HG03060 (cell line): ENCODE measurements at regions not wholly inside any gene's neighbourhood (a gene's known extent, or its start where the extent isn't known, plus 50 kb on each side); places are given as distances from the start of the nearest gene placed in this dataset.
A peak's percentile ranks its signal among the peaks of the same experiment; 100 is the strongest.
"Not testable (repeated sequence)": the region's sequence is repeated elsewhere in the genome, so short reads cannot be mapped to it uniquely, and the experiment has no call there.

Experiments
- ATAC-seq: cut with Tn5 transposase; IDR thresholded peaks from one replicate; pipeline ENCODE4 v1.9.1; 2021; ENCODE audit warnings: low read depth, moderate number of reproducible peaks; ENCODE audit not compliant: unreplicated experiment

DNA sequence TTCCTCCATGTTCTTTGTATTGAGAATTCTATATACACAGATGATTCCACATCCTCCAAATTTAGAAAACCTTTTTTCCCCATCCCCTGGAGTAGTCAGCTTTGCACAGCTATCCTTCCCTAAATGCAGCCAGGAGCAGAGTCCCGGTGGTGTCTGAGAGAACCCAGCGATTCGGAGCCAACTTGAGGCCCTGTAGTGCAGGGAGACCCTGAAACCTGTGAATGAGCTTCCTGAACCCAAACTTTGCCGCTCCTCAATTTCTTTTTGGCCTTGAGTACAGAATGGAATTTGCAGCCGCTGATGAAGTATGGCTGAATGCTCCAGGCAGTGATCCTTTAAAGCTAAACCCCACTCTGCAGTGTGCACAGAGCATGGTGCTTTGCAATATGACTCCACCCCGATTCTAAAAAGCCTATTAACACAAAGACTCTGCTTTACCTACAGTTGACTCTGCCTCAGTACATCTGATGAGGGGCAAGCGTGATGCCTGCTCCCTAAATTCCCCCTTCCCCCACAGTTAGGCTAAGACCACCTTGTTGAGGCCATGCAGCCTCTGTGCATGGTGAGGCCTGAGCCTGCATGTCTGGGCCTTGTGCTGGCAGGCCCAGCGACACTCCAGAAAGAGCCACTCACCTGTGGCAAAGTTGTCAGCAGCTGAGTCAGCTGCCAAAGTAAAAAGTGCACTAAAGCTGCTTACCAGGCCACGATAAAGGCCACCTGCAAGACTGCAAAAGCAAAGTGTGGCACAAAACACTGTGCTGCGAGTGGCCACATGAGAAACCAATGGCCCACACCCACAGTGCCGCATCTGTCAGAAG lies 82.1 kb downstream of the PLEKHG1 start:
- ATAC-seq = no peak

- ATAC-seq = no peak
Measured at GRCh38 chr6:150683320-150683719, 83.6 kb downstream of the PLEKHG1 start.

DNA sequence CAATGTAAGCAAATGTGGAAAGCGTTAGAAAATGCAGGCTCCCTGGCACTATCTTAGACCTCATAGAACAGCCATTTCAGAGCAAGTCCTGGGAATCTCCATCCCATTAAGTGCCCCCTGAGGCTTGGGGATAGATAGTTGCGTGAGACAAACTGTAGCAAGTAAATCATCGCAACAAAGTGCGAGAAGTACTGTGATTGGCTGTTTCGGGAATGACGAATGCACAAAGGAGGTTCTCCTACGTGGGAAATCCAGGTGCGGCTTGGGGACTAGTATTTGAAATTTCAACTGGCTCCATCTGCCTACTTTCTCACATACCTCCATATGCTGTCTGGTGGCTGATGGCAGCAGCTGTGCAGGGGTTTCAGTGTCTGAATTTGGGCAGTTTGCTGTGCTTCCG lies 84.5 kb downstream of the PLEKHG1 start:
- no peak for ATAC-seq

DNA sequence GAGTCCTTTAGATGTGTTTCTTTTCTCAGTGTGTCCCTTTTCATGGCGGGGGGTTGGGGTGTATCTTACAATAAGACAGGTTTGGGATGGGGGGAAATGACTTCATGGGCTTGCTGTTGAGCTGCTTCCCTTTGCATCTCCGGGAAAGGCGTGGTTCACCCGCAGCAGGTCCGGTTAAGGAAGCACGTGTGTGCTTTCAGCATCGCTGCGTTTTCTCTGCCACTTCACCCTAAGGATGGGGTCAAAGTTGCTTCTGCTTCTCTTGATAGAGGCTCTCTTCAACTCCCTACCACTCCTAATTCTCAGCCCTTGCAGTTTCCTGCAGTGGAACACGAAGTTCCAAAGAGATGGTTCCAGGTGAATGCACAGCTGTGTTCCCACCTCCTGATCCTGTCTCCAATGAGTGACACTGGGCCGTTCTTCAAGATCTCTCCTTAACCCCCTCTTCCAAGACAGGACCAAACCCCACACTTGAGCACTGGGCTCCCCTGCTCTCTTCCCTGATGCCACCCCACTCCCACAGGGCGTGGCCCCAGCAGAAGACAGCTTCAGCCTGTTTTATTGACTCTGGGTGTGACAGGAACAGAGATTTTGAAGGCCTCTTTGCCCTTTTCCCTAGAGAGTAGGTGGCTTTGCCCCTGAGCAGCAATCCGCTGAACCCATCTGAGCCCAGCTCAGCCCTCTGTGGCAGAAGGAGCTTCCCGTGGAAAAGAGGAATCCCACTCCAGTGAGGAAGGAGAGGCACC lies 85.2 kb downstream of the PLEKHG1 start:
- ATAC-seq = no peak

DNA sequence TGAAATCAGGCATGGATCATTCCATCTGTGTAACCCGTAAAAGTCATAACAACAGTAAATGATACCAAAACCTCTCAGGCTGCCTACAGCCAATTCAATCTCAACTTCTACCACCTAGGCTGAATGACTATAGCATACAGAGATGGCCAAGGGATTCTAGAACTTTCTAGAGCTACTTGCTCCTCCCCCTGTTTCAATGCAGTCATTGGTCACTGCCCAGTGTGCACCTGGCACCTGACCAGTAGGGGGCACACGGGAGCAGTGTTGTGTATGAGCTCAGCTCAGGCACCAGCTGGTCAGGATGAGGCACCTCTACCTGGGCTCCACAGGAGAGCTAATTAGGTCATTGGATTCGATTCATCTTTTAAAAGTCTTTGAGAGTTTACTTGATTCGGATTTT lies 86.2 kb downstream of the PLEKHG1 start:
- ATAC-seq = no peak

GRCh38 chr6:150686566-150686965 lies 86.9 kb downstream of the PLEKHG1 start:
- ATAC-seq = no peak

DNA sequence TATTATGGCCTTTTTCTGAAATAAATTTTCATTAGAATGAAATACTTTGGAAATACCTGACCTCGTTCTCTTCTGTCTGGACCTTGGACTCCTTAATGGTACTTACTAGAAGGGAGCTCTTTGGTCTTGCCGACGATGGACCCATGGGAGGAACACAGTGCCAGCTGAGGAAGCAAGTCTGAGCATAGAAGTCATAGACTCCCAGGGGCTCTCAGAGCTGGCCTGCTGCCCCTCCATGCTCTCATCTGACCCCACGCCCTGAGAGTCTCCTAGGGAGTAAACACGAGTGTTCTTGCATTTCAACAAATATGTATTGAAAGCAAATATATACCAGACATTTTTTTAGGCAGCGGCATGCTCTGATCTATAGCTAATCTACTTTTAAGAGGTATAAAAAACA lies 87.8 kb downstream of the PLEKHG1 start:
- no peak for ATAC-seq

GRCh38 chr6:150689900-150690590 lies 90.4 kb downstream of the PLEKHG1 start:
- peak; percentile 33 for ATAC-seq

GRCh38 chr6:150690681-150691080 lies 91.0 kb downstream of the PLEKHG1 start:
- no peak for ATAC-seq

- ATAC-seq = no peak
Measured at GRCh38 chr6:150691463-150691862, 91.8 kb downstream of the PLEKHG1 start.

- peak; percentile 45 for ATAC-seq
Measured at GRCh38 chr6:150692604-150693003, 92.9 kb downstream of the PLEKHG1 start.

DNA sequence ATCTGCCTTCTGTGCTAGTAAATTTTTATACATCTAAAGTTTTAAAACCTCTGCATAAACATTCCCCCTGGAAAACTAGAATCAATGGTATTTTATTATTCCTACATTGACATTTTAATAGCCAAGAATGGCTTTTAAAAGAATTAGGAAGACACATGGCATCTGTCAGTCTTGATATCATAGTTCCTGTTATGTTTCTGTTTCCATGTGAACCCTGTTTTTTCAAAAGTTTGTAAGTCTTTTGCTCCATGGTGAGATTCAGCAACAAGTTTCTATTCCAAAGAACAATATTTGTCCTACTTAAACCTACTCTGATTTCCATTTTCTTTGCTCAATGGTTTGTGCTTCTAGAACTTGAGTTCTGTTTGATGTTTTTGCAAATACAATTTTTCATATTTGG lies 95.2 kb downstream of the PLEKHG1 start:
- no peak for ATAC-seq

GRCh38 chr6:150695652-150696051 lies 96.0 kb downstream of the PLEKHG1 start:
- ATAC-seq = no peak

DNA sequence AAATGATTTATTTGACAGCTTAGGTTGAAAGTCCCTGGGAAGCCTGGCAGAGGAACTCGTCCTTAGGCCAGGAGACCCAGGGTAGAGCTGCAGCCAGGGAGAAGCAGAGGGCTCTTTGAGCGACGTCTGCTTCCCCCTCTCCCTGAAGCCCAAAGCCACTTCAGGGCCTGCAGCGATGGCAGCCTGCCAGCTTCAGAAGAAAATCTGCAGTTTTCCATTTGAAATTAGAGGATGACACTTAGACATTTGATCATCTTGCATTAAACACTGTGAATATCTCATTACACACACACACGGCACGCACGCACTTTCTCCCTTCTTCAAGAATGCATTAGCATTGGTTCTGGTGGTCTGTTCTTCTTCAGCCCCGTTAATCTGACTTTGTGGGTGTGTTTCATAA lies 96.5 kb downstream of the PLEKHG1 start:
- no peak for ATAC-seq

DNA sequence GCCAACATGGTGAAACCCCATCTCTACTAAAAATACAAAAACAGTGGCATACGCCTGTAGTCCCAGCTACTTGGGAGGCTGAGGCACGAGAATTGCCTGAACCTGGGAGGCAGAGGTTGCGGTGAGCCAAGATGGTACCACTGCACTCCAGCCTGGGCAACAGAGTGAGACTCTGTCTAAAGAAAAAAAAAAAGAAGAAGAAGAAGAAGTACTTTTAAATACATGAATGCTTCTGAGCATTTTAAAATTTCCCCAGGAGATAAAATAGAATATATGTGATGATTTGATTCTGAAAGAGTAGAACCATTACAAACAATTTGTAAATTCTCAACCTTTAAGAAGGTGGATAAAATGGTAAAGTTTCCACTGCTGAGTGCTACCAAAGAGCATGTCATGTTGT lies 97.2 kb downstream of the PLEKHG1 start:
- ATAC-seq = not testable (repeated sequence)

GRCh38 chr6:150697515-150697914 lies 97.8 kb downstream of the PLEKHG1 start:
- ATAC-seq = no peak

DNA sequence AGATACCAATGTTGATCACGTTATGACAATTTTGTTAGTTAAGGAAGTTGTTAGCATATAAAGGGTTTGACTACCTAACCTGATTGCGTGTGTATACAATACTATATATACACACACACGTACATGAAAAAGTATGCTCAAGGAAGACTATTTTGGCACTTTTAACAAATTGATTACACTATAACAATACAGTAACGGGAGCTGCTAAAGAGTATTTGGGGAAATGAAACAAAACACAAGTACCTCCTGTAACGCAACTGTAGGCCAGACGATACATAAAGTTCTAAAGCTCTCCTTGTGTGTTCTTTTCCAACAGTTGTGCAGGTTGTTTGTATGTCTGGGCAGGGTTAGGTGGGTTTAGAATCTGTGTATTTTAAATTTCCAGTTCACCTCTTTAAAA lies 98.7 kb downstream of the PLEKHG1 start:
- no peak for ATAC-seq

DNA sequence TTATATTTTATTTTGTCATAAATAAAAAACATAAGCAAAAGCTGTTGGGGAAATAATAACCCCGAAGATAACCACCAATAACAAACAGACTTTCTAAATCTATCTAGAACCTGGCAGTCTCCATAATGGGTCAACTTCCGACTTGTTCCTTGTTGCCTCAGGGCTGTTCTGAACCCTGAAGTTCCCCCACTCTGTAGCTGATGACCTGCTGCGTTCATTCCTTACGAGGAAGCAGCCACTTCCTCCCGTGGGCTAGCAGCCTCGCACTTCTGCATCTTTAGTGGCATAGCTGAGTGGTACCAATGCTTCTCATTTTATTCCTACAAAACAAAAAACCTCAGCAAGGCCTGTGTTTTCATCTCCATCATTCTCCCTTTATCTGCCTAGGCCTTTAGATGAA lies 103.0 kb downstream of the PLEKHG1 start:
- no peak for ATAC-seq

- ATAC-seq = no peak
Measured at GRCh38 chr6:150704447-150705192, 104.9 kb downstream of the PLEKHG1 start.

GRCh38 chr6:150705392-150705791 lies 105.7 kb downstream of the PLEKHG1 start:
- ATAC-seq = no peak

DNA sequence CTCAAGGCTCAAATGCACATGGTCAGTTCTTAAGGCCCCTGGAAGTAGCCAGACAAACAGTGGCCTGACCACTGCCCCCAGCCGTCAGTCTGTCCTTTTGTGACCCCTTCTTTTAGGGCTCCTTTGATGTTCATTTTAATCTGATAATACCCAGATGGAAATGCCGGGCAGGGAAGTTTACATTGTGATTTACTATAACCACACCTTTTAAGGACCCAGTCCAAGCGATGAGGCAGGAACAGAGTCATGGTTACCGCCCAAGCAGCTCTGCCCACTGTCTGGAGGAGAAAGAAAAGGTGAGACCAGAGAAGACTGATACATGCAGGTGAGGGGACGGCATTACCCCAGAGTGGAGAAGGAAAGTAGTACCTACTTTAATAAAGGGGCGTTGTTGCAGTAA lies 110.6 kb downstream of the PLEKHG1 start:
- ATAC-seq = no peak
